CD14-positive monocyte (primary cell): ENCODE measurements at regions not wholly inside any gene's neighbourhood (a gene's known extent, or its start where the extent isn't known, plus 50 kb on each side); places are given as distances from the start of the nearest gene placed in this dataset.

ENCODE experiments used
- DNase-seq, 3 donors: peaks; one replicate each; pipeline ENCODE4 v3.0.0-alpha.2; 2011 to 2022
- H2AFZ ChIP-seq: 2 replicates; pipeline ENCODE4 v1.6.0; 2012; ENCODE audit warnings: mild to moderate bottlenecking, low read depth, low read length, inconsistent platforms; ENCODE audit not compliant: insufficient read depth, poor library complexity, severe bottlenecking
- H3K27ac ChIP-seq, 2 donors: 1 replicate in 1 of 2; 2 replicates in 1 of 2; pipeline ENCODE4 v1.5.1; 2012 to 2013; ENCODE audit warnings: low read length in 2 of 2, control low read depth in 1 of 2, inconsistent platforms in 1 of 2, low read depth in 1 of 2, mild to moderate bottlenecking in 1 of 2
- H3K27me3 ChIP-seq, 2 donors: one replicate each; pipeline versions ENCODE4 v1.6.0 to v1.6.1; 2011 to 2013; ENCODE audit warnings: low read length in 2 of 2; ENCODE audit not compliant: control insufficient read depth in 2 of 2, insufficient read depth in 2 of 2
- H3K36me3 ChIP-seq, 2 donors: replicated peaks in 1 of 2; 1 replicate in 1 of 2; 2 replicates in 1 of 2; pipeline versions ENCODE4 v1.5.1 to v1.6.1; 2012 to 2013; ENCODE audit warnings: low read length in 2 of 2, control low read depth in 1 of 2, inconsistent platforms in 1 of 2, mild to moderate bottlenecking in 1 of 2; ENCODE audit not compliant: insufficient read depth in 2 of 2, control insufficient read depth in 1 of 2
- H3K4me1 ChIP-seq, 2 donors: 1 replicate in 1 of 2; 2 replicates in 1 of 2; pipeline versions ENCODE4 v1.5.1 to v1.6.1; 2012 to 2013; ENCODE audit warnings: low read length in 2 of 2, control low read depth in 1 of 2, inconsistent platforms in 1 of 2, mild to moderate bottlenecking in 1 of 2, moderate library complexity in 1 of 2; ENCODE audit not compliant: insufficient read depth in 2 of 2, control insufficient read depth in 1 of 2
- H3K4me2 ChIP-seq: replicated peaks from 2 replicates; pipeline ENCODE3; 2012; ENCODE audit warnings: low read length, moderate library complexity, mild to moderate bottlenecking; ENCODE audit not compliant: poor library complexity, severe bottlenecking; ENCODE audit errors: extremely low read depth
- H3K4me3 ChIP-seq, 3 experiments: fragments of 200-600 bp in 1 of 3; sonication (generic) in 1 of 3; replicated peaks in 1 of 3; 1 replicate in 2 of 3; 2 replicates in 1 of 3; pipeline ENCODE4 v1.5.1; 2011 to 2013; ENCODE audit warnings: low read length in 3 of 3, mild to moderate bottlenecking in 3 of 3, control low read depth in 2 of 3, low read depth in 2 of 3, inconsistent platforms in 1 of 3, moderate library complexity in 1 of 3
- H3K79me2 ChIP-seq: 2 replicates; pipeline ENCODE4 v1.6.0; 2012; ENCODE audit warnings: mild to moderate bottlenecking, control low read depth, inconsistent platforms, low read length, moderate library complexity; ENCODE audit not compliant: insufficient read depth
- H3K9ac ChIP-seq: 2 replicates; pipeline ENCODE4 v1.6.0; 2017; ENCODE audit warnings: low read length, mild to moderate bottlenecking; ENCODE audit not compliant: insufficient read depth, poor library complexity, severe bottlenecking
- H3K9me3 ChIP-seq, 2 donors: replicated peaks in 1 of 2; 1 replicate in 1 of 2; 2 replicates in 1 of 2; pipeline versions ENCODE4 v1.5.1 to v1.6.1; 2012 to 2013; ENCODE audit warnings: low read length in 2 of 2, control low read depth in 1 of 2; ENCODE audit not compliant: control insufficient read depth in 1 of 2, insufficient read depth in 1 of 2
- H4K20me1 ChIP-seq: 2 replicates; pipeline ENCODE4 v1.6.0; 2012; ENCODE audit warnings: mild to moderate bottlenecking, low read length, control low read depth, moderate library complexity; ENCODE audit not compliant: insufficient read depth
- H3K27ac Mint-ChIP-seq, 7 donors: one replicate each; pipeline ENCODE4 v1.8.0; 2020; ENCODE audit warnings: mild to moderate bottlenecking in 7 of 7, mixed read lengths in 7 of 7, moderate library complexity in 6 of 7, inconsistent platforms in 2 of 7
- H3K27me3 Mint-ChIP-seq, 3 donors: one replicate each; pipeline ENCODE4 v1.8.0; 2021 to 2022; ENCODE audit warnings: low read depth in 3 of 3, mild to moderate bottlenecking in 3 of 3, mixed read lengths in 3 of 3, moderate library complexity in 3 of 3, inconsistent platforms in 1 of 3
- H3K36me3 Mint-ChIP-seq, 2 donors: one replicate each; pipeline ENCODE4 v1.8.0; 2020; ENCODE audit warnings: mixed read lengths in 2 of 2, inconsistent platforms in 1 of 2, mild to moderate bottlenecking in 1 of 2
- H3K4me1 Mint-ChIP-seq: one replicate; pipeline ENCODE4 v1.8.0; 2020; ENCODE audit warnings: mild to moderate bottlenecking, mixed read lengths
- H3K4me3 Mint-ChIP-seq, 2 donors: one replicate each; pipeline ENCODE4 v1.8.0; 2020; ENCODE audit warnings: mild to moderate bottlenecking in 2 of 2, mixed read lengths in 2 of 2, moderate library complexity in 1 of 2
- H3K9me3 Mint-ChIP-seq, 7 donors: one replicate each; pipeline ENCODE4 v1.8.0; 2020 to 2022; ENCODE audit warnings: mixed read lengths in 7 of 7, mild to moderate bottlenecking in 6 of 7, moderate library complexity in 6 of 7, inconsistent platforms in 2 of 7
- CTCF ChIP-seq: fragments of 200-600 bp; IDR thresholded peaks from one replicate; pipeline ENCODE4 v1.8.0; 2022; ENCODE audit warnings: antibody characterized with exemption, mild to moderate bottlenecking
- WGBS: methylation state at CpG from one replicate; pipeline ENCODE4 v1.1.5; 2013; ENCODE audit warnings: missing lambda C conversion rate; ENCODE audit not compliant: insufficient coverage; 5-methylcytosine and 5-hydroxymethylcytosine counted together
- intact Hi-C, 2 donors: fragments of 100-400 bp; cut with micrococcal nuclease; formaldehyde crosslinking; loops; one replicate each; pipeline versions ENCODE4 v1.15.0 to v1.15.1; 2023

- Histone ChIP-seq H3K27ac (no peak overlapping the region), H3K27me3 (peaks cover 0 to under 1% of the 10 kb centered on the region in 2 donors), H3K9me3 (peaks cover 7% of the 10 kb centered on the region in 2 donors), H3K4me2 (no peak overlapping the region), H3K4me3 (no peak overlapping the region), H3K4me1 (peaks cover 8 to 14% of the 10 kb centered on the region in 2 donors), H3K36me3 (no peaks in the 10 kb centered on the region), H2AFZ (no peak overlapping the region), H4K20me1 (no peaks in the 10 kb centered on the region), H3K9ac (no peak overlapping the region), H3K79me2 (no peaks in the 10 kb centered on the region)
- 80% methylated on average over 1 of the region's 3 CpGs for WGBS
- H3K4me1 Mint-ChIP-seq = peaks cover 20% of the 10 kb centered on the region
- H3K27ac Mint-ChIP-seq = no peak overlapping the region
- H3K27me3 Mint-ChIP-seq = peaks cover 10 to 18% (median 11%) of the 10 kb centered on the region in 3 donors
- H3K36me3 Mint-ChIP-seq = no peaks in the 10 kb centered on the region
- DNase-seq = no peak
- H3K4me3 Mint-ChIP-seq = no peak overlapping the region
- H3K9me3 Mint-ChIP-seq = peaks cover 4 to 13% (median 7%) of the 10 kb centered on the region in 7 donors
- no peak for TF ChIP-seq CTCF
- intact Hi-C loops = no loop called here
Measured at GRCh38 chr11:44387825-44388224, 77.9 kb upstream of the ALX4 start.

- Histone ChIP-seq H3K9ac (no peak overlapping the region), H2AFZ (peak overlapping the region; percentile 51), H3K27ac (no peak overlapping the region), H3K9me3 (peaks cover 7% of the 10 kb centered on the region in 2 donors), H3K4me3 (peak overlapping the region in 2 of 3 experiments; percentile 10 to 60), H3K4me1 (peaks cover 8 to 14% of the 10 kb centered on the region in 2 donors), H4K20me1 (no peaks in the 10 kb centered on the region), H3K27me3 (no peaks in the 10 kb centered on the region), H3K79me2 (no peaks in the 10 kb centered on the region), H3K36me3 (no peaks in the 10 kb centered on the region), H3K4me2 (peak overlapping the region; percentile 59)
- Mint-ChIP-seq H3K27ac (peak overlapping the region in 1 of 7 donors; percentile 20), H3K4me1 (peaks cover 20% of the 10 kb centered on the region), H3K4me3 (peak overlapping the region; percentile 40 to 81), H3K9me3 (peaks cover 6 to 13% (median 8%) of the 10 kb centered on the region in 7 donors), H3K27me3 (peaks cover 10 to 16% (median 10%) of the 10 kb centered on the region in 3 donors), H3K36me3 (no peaks in the 10 kb centered on the region)
- peak in 1 of 3 donors; percentile 18 for DNase-seq
- intact Hi-C loops = no loop called here
- no CpG with 5 or more reads among the region's 10 CpGs for WGBS
- TF ChIP-seq CTCF = no peak
Measured at GRCh38 chr11:44388828-44389657, 79.1 kb upstream of the ALX4 start.
